GM18498 (cell line): ENCODE measurements at regions not wholly inside any gene's neighbourhood (a gene's known extent, or its start where the extent isn't known, plus 50 kb on each side); places are given as distances from the start of the nearest gene placed in this dataset.
"Not testable (repeated sequence)": the region's sequence is repeated elsewhere in the genome, so short reads cannot be mapped to it uniquely, and the experiment has no call there.

Experiments used
- ATAC-seq: cut with Tn5 transposase; IDR thresholded peaks from one replicate; pipeline ENCODE4 v1.9.1; 2021; ENCODE audit warnings: mild to moderate bottlenecking, moderate library complexity; ENCODE audit not compliant: unreplicated experiment

DNA sequence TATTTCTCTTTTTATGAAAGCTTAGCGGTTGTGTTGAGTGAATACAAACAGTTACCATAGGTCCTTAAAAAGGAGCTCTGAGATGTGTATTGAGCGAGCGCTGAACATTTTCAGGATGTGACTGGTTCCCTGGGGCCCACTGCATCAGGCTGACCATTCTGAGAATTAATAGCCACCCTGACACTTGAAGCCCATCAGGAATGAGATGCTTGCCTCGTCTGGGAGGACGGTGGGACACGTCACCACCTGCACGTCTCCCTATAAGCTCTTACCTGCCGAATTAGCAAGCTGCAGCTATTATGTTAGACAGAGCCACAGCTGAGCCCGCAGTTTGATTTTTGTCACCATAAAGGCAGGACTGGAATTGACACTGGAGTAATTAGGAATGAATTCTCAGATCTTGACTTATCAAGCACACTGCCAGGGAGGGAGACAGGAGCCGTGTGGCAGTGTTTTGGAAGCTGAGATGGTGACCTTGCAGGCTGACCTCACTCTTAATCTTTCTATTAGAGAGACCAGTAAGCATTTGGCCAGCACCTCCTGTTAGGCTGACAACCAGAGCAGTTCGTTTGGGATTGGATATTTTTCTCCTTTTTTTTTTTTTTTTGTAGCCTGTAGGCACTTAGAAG is 373.1 kb upstream of the WWC1 start:
- no peak for ATAC-seq

DNA sequence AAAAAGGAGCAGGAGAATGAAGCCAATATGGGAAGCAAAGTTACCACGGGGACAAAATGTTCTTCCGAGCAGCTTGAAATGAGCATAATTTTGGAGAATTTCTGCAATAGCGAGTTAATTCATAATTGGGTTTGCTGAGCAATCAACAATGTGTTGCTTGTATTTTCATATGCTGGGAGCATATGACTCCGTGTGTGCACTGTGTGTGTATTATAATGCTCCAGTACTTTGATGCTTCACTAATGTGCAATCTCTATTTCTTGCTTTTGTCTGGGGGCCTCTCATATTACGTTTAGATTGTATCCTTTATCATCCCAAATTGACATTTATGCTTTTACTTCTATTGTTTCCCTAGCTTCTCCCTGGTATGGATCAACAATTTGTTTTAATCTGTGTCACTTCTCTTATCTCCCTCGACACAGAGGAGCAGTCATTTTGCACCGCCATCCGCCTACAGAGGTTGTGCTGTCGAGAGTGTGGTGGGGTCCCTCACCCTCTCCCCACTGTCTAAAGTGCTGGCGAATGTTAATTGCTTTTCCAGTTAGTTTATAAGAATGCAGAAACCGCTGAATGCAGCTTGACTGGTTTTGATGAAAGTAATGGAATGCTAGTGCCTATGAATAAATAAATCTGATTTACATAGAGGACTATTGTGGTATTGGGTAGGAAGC is 372.5 kb upstream of the WWC1 start:
- no peak for ATAC-seq

DNA sequence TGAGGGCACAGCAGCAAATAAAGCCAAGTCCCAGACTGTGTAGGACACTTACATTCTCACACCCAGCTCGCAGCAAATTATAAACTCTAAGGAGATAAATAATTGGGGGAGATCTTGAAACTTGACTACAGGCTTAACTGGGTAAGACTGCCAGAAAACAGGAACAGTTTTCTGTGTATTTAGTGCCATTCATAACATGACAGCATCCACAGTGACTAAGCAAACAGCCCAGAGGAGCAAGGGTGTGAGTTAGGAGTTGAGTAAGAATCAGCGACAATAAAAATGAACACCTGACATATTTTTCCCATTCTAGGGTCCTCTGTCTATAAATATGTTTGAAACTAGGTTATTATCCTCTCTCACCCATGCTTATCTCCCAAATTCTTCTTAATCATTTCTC is 370.9 kb upstream of the WWC1 start:
- ATAC-seq, result no peak

DNA sequence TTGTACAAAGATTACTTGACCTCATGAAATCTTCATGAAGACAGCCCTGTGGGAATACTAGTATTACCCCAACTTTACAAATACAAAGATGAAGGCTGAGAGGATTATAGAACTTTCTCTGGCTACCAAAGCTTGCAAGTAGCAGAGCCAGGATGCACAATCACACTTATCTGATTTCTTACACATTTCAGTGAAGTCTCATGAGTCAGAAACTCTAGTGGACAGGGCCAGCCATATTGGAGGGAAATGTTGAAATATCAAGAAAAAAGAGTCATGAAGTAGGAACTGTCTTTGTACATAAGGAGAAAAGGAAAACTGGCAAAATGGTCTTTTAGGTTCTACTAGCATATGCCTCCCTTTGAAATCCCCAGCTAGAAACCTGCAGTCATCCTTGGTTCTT is 369.6 kb upstream of the WWC1 start:
- ATAC-seq, result no peak

DNA sequence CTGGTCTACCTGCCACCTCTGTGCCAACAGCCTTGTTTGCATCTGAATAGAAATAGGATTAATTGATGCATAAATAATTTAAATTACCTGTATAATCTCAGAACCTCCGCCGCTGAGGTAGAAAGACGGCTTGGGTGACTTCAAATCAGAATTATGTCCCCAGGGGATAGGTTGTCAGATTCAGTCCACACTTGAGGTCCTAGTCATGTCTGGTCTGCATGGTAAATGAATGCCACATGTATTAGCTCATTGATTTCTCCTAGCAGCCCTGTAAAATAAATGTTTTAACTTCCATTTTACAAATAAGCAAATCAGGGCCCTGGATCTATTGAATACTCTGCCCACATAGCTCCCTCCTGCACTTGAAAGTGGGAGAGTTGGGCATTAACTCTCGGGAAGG is 368.0 kb upstream of the WWC1 start:
- no peak for ATAC-seq

DNA sequence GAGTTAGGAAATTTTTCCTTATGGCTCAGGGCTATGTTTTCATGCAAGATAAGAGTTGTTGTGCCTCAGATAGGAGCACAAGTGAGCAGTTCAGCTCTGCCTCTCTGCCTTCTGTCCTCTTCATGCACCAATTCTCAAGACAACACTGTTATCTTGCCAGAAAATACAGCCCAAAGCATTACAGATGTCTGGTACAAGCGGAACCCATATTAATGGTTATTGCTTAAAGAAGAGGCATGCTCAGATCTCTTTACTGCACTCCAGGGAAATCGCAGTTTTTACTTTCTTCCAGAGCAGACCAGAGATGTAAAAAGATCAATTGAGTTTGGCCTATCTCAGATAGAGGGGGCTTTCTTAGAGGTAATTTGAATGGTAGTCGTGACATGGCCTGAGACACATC is 361.6 kb upstream of the WWC1 start:
- no peak for ATAC-seq

DNA sequence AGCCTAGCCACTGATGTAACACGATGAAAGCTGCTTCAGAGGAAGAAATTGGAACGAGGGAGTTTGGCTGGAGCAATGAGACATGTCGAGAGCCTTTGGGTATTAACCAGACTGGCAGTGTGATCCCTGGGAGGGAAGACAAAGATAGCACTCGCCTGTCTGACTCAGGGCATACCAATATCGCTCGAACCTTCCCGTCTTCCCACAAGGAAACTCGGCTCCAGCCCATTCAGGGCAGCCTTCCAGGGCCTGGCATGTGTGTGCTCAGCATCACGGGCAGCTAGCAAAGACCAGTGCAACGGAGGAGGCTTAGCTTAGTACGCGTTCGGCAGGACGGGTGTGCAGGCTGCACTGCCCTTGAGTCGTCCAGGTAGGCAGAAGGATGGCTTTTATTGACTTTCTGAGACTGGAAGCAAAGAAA is 356.9 kb upstream of the WWC1 start:
- no peak for ATAC-seq

DNA sequence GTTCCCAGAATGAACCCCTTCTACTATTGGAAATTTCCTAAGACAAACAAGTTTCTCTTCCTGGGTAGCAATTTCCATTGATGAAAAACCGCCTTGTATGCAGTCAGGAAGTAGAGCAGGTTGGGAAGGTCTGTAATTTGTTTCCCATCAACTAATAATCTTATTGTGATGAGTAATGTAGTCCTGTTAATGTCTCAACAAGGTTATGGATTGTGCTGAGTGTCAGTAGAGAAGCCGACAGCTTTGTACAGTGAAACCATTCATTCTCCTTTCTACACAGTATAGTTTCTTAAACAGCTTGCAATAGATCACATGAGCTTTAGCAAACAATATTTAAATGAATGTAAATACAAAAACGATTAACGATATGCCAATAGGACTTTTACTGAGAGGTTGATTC is 355.4 kb upstream of the WWC1 start:
- no peak for ATAC-seq

DNA sequence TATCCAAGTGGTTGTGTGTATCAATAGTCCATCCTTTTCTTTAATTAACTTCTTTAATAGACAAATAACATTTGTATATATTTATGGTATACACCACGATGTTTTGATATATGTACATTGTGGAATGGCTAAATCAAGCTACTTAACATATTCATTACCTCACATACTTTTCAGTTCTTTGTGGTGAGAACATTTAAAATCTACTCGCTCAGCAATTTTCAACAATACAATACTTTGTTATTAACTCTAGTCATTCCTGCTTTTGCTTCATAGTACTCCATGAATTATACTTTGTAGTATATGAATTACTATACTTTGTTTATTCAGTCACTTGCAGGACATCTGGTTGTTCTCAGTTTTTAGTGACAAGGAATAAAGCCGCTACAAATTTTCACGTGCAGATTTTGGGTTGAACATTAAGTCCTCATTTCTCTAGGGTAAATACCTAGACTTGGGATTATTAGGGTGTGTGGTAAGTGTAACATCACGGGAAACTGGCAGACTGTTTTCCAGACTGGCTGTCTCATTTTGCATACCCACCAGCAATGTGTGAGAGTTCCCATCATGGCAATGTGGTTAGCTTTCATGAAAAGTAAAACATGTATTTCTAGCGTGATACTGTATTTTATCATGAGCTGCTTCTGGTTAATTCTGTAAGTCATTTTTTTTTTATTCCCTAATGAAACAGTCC is 354.4 kb upstream of the WWC1 start:
- ATAC-seq, result no peak

DNA sequence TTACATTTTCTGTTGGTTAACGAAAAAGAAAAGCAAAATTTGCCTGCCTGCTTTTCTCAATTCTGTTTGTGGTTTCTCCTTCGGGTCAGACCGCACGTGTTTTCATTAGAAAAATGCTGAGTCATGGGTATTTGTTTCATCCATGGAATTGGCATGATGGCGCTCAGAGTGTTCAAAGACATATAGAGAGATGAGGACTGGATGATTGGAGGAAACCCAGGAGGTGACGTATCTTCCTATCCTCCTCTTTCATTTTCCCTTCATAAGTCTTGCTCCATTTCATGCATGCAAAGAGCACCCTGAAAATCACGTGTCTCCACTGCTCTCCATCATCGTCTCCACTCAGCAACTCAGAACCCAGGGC is 353.8 kb upstream of the WWC1 start:
- ATAC-seq, result no peak

DNA sequence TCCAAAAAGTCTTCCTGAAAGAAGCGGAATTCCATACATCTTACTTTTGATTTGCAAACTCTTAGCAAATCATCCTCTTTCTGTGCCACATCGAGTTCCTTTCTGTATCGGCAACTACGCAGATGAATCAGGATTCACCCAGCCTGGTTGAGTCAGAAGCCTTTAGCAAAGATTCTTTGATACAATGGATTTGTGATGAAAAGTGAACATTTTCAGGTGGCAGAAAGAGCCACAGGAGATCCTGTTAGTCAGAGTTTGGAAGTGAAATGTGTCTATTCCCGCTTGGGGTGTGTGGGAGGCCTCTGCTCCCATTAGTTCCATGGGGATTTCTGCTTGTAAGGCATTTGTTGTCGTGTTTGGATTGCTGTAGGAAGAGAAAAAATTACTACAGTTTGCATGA is 351.8 kb upstream of the WWC1 start:
- ATAC-seq, result no peak

DNA sequence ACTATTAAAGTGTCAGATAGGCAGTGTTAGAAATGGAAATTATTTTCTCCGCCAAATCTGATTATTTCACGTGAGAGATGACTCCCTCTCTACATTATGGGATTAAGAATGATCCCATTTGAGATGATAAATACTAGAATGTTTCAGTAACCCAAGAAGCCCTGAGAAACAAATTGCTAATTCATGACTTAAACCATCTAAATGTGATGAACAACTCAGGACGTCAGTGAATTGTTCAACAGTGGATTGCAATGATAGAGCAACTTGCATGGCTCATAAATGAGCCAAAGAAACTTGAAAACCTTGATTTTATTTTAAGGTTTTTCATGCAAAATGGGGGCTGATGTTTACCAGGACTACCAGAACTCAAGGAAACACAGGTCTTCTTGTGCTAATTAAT is 350.5 kb upstream of the WWC1 start:
- no peak for ATAC-seq

DNA sequence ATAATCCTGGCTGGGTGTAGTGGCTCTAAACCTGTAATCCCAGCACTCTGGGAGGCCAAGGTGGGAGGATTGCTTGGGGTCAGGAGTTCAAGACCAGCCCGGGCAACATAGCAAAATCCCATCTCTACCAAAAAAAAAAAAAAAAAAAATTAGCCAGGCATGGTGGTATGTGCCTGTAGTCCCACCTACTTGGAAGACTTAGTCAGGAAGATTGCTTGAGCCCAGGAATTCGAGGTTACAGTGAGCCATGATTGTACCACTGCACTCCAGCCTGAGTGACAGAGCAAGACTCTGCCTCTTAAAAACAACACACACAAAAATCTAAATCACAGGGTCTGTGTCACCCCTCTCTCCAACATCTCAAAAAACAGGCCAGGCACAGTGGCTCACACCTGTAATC is 349.9 kb upstream of the WWC1 start:
- ATAC-seq, result not testable (repeated sequence)

DNA sequence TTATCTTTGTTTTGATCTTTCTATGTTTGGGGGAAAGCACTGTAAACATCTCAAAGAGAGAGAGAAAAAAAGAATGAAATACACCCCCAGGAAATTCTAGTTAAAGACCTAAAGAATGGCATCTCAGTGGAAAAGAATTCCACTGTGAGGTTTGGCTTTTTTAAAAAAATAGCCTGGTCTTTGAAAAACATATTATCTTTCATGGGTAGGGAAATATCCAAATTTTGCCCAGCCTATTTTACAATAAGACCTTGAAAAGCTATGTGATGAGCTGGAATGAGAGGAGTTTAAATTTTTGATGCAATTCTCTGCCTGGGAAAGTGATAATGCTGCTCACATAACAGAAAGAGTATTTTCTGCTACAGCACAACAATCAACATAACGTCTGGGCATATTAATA is 348.1 kb upstream of the WWC1 start:
- ATAC-seq, result no peak

DNA sequence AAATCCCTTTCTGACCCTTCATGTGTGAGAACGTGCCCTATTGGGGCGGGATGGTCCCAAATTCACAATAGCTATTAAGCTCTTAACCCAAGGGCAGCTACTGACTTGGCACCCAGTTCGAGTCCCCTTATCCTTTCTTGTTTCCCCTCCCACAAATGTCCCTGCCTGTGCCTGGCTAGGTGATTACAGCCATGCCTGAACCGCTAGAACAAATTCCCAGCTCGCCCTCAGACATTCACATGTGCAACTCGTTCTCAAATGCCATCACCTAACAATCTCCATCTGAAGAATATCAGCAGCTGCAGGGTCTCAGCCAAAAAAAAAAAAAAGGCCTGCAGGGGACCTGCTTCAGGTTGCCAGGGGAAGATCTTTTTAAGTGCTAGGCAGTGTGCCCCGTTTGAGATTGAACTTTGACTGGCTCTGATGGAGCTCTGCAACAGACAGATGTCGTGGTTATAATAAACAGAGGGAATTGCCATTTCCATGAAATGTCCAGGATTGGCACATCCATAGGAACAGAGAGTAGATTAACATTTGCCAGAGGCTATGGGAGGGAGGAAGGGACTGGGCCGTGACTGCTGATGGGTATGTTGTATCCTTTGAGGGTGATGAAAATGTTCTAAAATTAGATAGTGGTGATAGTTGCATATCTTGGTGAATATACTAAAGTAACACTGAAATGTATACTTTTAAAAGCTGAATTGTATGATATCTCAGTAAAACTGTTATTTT is 347.2 kb upstream of the WWC1 start:
- no peak for ATAC-seq

DNA sequence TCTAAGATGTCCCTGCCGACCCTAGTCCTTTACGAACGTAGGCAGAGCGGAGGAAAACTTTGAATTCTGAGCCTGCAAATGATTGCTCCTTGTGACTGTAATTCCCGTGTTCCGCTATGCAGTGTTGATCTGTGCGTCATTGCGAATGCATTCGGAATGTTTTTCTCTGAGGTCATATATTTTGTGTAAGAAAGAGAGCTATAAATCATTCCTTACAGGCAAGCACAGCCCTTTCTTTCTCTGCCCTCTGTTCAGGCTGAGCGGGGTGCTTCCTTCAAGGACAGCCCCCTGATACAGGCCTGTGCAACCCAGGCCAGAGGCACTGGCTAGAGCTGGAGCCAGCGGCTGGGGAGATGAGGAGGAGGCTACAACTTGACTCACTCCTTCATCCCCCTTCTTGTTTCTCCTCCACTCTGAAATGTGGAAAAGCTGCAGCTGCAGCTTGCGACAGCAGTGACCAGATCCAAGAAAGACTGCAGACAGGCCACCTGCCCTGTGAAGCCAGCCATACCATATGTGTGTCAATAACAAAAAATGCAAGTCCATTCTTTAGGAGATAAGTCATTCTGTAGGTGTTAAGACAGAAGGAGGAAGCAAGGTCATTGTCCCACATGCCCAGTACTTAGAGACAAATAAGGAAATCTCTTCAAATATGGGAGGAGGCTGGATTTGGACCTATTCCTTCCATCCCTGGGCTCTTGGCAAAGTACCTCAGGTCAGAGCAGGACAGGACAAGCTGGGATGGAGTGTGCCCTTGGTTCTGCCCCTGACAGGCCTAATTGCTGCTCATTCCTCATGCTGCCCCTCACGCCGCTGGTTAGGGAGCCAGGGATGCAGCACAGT is 345.7 kb upstream of the WWC1 start:
- no peak for ATAC-seq

DNA sequence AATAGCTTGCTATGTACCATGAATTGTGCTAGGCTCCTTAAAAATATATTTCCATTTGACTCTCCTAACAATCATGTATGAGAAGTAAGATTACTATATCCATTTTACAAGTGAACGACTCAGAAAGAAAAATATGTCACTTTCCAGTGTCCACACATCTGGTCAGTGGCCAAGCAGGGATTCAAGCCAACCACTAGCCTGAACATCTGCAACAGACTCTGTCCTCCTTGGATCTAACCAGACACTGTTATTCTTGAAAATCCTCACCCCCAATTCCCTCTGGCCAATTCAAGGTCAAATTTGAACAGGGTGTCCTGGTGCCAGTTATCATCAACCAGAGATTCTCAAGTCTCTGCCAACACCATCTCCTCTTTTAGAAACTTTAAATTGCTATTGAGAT is 344.1 kb upstream of the WWC1 start:
- ATAC-seq, result no peak

DNA sequence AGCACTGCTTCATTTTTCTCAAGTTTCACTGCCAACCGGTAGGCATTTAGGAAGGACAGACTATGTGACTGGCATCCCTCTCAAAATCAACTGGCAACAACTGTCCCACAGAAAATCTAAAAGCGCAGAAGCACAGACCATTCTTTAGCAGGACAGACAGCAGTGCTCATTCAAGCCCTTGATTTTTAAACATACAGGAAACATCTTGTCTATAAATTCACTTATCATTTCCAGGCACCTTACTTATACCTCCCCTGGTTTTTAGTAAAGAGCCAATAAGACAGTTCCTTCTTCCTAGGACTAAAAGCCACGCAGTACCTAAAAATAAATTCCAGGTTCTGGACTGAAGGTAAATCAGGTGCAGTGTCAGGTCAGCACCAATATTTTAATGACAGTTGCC is 343.2 kb upstream of the WWC1 start:
- ATAC-seq, result no peak

DNA sequence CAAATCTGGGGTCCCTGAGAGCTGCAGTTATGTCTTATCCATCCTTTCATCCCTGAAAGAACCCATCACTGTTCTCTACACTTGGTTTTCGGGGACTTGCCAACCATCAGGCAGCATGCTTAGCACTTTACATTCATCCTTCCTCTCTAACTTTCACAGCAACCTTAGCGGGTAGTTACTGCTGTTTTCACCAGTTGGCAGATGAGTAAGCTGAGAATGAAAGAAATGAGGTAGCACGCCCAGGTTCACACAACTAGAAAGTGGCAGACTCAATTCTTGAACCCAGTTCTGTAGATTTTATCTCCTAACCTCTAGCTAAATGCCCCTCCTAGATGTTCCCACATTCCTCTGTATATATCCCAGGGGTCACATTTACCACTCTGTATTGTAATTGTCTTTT is 342.0 kb upstream of the WWC1 start:
- no peak for ATAC-seq

DNA sequence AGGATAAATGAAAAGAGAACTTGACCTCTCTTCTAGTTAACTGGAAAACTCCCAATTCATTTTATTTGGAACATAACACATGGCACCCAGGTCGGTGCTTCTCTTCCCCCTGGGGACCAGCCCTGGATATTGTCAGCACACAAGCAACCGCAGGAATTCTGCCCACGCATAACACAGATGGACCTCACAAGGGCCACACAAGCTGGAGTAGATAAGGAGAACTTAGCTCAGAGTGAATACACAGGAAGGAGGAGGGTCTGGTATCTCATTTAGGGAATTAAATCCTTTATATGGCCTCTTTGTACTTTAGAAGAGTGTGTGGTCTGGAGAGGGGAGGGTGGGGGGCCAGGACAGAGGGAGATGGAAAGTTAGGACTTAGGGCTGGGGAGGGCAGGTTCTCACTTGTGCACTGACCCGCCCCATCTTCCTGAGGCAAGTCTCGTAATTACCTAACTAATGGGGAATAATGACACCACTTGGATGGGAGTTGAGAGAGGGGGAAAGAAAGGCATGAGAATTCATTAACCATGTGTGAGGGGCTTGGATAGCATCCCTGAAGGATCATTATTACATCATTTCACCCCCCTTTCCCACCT is 341.2 kb upstream of the WWC1 start:
- ATAC-seq, result no peak

DNA sequence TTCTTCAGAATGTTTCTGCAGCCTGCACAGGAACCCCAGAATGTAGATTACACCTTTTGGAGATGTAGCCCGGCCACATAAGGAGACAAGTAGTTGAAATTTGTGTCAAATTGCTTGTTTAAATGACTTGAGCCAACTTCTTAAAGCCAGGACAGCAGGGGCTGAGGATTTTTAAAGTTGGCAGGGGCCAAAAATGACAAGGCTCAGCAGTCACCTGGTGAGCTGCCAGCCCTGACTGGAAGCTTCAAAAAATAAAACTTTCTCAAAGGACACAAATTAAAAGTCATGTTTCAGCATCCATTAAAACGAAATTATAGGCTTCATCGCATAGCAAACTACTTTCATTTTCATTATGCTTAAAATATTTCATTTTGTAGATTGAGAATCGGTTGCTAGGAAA is 340.3 kb upstream of the WWC1 start:
- ATAC-seq, result no peak
